Astrocyte of the hippocampus (primary cell): ENCODE measurements at regions not wholly inside any gene's neighbourhood (a gene's known extent, or its start where the extent isn't known, plus 50 kb on each side); places are given as distances from the start of the nearest gene placed in this dataset.
A peak's percentile ranks its signal among the peaks of the same experiment; 100 is the strongest.
"Not testable (repeated sequence)": the region's sequence is repeated elsewhere in the genome, so short reads cannot be mapped to it uniquely, and the experiment has no call there.

Experiments used
- DNase-seq: peaks from one replicate; pipeline ENCODE4 v3.0.0; 2011; ENCODE audit warnings: low read depth, low spot score

GRCh38 chr7:6938284-6938683 is 112.2 kb upstream of the CCZ1B start:
- peak; percentile 22 for DNase-seq

GRCh38 chr7:6939126-6939525 is 113.1 kb upstream of the CCZ1B start:
- not testable (repeated sequence) for DNase-seq

GRCh38 chr7:6939896-6940295 is 113.8 kb upstream of the CCZ1B start:
- not testable (repeated sequence) for DNase-seq

DNA sequence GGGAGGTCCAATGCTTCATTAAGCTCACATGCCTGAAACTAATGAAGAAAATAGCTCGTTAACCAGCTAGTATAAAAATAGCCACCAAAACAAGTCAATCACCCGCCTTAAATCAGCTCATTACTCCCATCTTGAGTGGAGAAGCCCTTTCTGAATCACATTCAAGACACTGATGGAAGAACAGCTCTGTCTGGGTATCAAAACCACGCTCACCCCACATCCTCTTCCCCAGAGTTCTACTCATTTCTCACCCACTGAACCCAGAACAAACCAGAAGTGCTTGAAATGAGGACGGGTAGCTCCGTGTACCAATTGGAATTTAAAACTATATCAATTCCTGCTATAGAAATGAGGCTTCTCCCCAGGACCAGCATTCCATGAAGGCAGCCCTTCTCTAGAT is 120.8 kb upstream of the CCZ1B start:
- not testable (repeated sequence) for DNase-seq

DNA sequence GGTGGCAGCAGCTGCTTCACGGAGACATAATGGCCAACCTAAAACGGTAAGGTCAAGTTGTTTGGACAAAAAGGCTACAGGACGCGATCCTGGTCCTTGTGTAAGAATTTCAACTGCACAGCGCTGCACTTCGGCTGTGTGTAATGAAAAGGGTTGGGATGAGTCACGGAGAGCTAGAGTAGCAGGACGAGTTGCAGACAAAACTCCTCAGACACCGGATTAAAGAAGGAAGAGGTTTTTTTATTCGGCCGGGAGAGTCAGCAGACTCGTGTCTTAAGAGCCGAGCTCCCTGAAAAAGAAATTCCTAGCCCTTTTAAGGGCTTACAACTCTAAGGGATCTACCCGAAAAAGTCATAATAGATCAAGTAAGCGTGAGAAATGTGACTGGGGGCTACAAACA is 124.2 kb upstream of the CCZ1B start:
- DNase-seq = peak; percentile 22

DNA sequence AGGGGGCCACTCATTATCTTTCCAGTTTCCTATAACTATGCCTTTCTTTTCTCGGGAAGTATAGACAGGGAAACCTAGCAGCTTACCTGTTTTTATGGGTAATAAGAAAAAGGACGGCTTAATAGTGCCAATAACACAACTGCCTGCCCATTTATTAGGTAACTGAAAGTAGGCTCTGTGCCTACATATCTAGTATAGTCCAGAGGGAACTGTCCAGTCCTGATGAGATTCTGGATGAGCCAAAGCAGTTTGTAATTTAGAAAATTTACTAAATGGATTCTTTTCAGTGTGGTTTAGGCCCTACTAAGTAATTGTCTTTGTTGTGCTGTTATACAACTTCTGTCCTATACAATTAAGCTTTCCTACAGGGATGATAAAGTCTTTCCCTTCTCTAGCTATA is 125.5 kb upstream of the CCZ1B start:
- DNase-seq = not testable (repeated sequence)

DNA sequence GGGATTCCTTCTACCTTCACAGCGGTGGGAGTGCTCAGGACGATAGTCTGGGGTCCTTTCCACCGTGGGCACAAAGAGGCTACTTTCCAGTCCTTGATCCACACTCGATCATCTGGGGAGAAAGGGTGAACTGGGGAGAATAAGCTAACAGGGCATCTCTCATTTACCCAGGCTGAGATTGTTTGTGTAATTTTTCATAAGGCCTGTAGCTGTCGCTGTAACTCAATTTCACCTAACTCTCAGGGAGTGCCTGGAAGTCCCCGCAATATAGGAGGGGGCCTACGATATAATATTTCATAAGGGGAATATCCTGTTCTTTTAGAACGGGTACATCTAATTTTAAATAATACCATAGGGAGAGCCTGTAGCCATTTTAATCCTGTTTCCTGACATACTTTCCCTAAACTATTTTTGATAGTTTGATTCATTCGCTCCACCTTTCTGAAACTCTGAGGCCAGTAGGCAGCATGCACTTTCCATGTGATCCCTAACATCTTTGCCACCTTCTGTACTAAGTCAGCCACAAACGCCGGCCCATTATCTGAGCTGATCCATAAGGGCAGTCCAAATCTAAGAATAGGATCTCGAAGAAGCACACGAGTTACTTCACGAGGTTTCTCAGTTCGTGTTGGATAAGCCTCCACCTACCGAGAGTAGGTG is 127.2 kb upstream of the CCZ1B start:
- DNase-seq = not testable (repeated sequence)

- DNase-seq = not testable (repeated sequence)
These were observed 127.7 kb upstream of the CCZ1B start for GRCh38 chr7:6953798-6954181.

- DNase-seq = not testable (repeated sequence)
These were observed 129.3 kb upstream of the CCZ1B start for GRCh38 chr7:6955385-6955784.

DNA sequence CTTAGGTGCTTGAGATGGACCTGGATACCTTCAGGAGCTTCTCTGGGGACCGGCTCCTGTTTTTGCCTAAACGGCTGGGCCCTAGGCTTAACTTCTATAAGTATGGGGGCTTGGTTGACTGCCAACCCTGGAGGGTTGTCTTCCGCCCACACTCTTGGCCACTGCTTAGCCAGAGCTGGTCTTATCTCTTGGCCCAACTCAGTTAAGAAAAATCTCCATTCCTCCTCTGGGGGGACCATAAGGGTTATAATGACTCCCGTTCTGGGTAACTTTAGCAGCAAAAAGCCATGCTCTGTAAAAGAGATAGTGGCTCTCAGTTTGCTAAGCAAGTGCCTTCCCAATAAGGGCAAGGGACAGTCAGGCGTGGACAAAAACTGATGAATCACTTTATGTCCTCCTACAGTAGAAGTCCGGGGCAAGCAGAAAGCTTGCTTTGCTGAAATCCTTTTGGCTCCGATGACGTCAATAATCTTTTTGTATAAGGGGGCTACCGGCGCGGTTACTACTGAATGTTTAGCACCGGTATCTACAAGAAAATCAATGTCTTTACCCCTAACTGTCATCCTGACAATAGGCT is 130.0 kb upstream of the CCZ1B start:
- DNase-seq = not testable (repeated sequence)

DNA sequence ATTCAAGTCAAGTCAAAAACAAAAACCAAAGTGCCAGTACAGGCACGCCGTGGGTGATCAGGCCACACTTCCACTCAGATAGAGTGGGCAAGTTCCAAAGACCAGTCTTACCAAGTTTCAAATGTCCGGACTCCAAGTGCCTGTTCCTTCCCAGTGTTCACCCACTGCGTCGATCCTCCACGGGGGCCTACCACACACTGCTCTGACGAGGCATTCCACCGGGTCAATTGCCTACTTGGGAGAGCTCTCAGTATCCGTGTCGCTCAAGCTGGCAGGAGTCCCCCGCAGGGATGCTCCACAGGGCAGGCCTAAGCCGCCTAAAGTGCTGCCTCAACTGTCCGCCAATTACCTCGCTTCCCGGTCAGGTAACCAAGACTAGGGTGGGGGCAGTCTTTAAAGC is 132.3 kb upstream of the CCZ1B start:
- DNase-seq = not testable (repeated sequence)

GRCh38 chr7:6959942-6960341 is 133.9 kb upstream of the CCZ1B start:
- DNase-seq = not testable (repeated sequence)

DNA sequence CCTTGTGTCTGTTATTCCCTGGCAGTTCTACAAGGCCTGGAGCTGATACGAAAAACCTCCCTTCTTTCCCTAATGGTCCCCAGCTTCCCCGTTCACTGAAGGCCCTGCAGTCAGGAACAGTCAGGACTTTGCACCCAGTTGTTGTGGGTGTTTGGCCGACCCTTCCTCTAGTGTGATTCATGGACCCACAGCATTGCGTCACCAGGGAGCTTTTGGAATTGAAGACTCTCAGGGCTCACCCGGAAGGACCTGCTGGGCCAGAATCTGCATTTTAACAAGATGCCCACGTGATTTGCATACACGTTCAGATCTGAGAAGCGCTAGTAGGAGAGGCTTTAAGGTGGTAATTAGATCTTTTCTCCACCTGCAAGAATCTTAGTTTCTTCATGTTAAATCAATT is 136.8 kb upstream of the CCZ1B start:
- DNase-seq = not testable (repeated sequence)

DNA sequence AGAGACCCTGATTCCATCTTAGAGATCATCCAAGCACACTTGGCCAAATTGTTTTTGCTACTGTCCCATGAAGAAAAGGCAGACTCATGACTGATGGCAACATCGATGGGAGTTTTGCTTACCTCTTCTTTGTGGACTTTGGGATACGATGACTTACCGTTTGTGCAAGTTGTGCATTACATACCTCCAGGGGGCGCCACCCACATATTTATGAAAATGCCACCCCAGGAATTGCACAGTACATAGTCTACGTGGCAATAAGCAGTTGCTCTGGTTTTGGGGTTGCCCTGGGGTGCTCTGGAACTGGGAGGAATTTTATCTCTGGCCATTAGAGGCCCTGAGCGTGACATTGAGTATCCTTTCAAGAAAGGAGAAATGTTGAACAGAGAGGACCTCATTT is 139.0 kb upstream of the CCZ1B start:
- DNase-seq = peak; percentile 17

DNA sequence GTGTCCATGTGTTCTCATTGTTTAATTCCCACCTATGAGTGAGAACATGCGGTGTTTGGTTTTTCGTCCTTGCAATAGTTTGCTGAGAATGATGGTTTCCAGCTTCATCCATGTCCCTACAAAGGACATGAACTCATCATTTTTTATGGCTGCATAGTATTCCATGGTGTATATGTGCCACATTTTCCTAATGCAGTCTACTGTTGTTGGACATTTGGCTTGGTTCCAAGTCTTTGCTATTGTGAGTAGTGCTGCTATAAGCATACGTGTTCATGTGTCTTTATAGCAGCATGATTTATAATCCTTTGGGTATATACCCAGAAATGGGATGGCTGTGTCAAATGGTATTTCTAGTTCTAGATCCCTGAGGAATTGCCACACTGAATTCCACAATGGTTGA is 144.1 kb upstream of the CCZ1B start:
- not testable (repeated sequence) for DNase-seq

DNA sequence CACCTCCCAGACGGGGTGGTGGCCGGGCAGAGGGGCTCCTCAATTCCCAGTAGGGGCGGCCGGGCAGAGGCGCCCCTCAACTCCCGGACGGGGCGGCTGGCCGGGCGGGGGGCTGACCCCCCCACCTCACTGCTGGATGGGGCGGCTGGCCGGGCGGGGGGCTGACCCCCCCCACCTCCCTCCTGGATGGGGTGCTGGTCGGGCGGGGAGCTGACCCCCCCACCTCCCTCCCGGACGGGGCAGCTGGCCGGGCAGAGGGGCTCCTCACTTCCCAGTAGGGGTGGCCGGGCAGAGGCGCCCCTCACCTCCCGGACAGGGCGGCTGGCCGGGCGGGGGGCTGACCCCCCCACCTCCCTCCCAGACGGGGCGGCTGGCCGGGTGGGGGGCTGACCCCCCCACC is 148.8 kb upstream of the CCZ1B start:
- not testable (repeated sequence) for DNase-seq

DNA sequence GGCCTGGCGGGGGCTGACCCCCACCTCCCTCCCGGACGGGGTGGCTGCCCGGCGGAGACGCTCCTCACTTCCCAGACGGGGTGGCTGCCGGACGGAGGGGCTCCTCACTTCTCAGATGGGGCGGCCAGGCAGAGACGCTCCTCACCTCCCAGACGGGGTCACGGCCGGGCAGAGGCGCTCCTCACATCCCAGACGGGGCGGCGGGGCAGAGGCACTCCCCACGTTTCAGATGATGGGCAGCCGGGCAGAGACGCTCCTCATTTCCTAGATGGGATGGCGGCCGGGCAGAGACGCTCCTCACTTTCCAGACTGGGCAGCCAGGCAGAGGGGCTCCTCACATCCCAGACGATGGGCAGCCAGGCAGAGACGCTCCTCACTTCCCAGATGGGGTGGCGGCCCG is 149.3 kb upstream of the CCZ1B start:
- DNase-seq = not testable (repeated sequence)

GRCh38 chr7:6977368-6977767 is 151.3 kb upstream of the CCZ1B start:
- not testable (repeated sequence) for DNase-seq

DNA sequence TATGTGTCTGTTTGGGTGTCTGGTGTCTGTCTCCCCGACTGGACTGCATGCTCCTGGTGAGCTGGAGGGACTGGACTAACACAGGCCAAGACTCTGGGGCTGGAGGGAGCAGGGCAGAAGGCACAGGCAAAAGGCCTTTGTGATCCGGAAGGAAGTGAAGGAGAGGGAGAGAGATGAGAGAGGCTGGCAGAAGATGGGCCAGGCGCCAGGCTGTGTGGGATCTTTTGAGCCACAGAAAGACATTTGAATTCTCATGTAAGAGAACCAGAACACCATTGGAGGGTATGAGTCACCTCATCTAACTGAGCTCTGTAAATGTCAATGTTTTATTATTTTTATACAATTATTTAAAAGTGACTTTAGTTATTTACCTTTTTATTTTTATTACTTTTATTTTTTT is 152.3 kb upstream of the CCZ1B start:
- peak; percentile 21 for DNase-seq

DNA sequence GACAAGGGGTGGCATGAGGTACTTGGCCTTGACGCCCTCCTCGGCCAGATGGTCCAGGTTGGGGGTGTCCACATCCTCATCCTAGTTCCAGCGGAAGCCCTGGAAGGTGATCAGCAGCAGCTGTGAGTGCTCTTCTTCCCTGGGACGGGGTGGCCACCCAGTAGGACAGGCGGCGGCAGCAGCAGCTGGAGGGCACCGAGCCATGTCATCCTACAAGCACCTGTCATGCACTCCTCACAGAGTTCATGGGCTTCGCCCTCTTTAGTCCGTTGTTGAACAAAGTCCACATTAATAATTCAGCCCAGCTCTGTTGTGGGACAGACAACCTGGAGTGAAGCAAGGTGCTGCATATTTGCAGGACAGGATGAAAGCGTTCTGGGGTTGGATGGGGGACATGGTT is 153.4 kb upstream of the CCZ1B start:
- DNase-seq = not testable (repeated sequence)

GRCh38 chr7:6982375-6982774 is 156.3 kb upstream of the CCZ1B start:
- not testable (repeated sequence) for DNase-seq

- not testable (repeated sequence) for DNase-seq
These were observed 160.8 kb upstream of the CCZ1B start for GRCh38 chr7:6986892-6987291.

DNA sequence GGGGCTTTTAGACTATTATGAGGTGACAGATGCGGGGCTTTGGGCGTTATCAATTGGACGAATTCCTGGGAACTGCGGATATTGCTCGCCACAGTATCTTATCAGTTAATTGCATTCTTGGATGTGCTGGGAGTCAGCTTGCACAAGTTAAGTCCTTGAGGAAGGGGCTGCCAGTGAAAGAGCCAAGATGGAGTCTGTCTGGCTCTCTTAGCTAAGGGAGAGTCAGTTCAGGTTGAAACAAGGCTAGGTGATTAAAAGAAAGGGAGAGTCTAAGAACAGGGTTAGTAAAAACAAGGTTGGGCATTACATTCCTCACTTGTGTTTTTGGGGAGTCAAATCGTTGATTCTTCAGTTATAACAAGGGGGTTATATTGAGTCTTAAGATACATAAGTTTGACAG is 162.5 kb upstream of the CCZ1B start:
- DNase-seq = not testable (repeated sequence)
